Hepatocyte (in vitro differentiated cells): ENCODE measurements at regions not wholly inside any gene's neighbourhood (a gene's known extent, or its start where the extent isn't known, plus 50 kb on each side); places are given as distances from the start of the nearest gene placed in this dataset.

Source experiments
- DNase-seq: peaks from one replicate; pipeline ENCODE4 v3.0.0-alpha.2; 2016; ENCODE audit warnings: low spot score
- H2AFZ ChIP-seq: fragments of 200-600 bp; sonication (generic); 2 replicates; pipeline ENCODE4 v1.6.0; 2016; ENCODE audit warnings: antibody characterized with exemption, mild to moderate bottlenecking
- H3K27ac ChIP-seq: fragments of 200-600 bp; sonication (generic); 2 replicates; pipeline ENCODE4 v1.5.1; 2016; ENCODE audit warnings: mild to moderate bottlenecking
- H3K27me3 ChIP-seq: fragments of 200-600 bp; sonication (generic); 2 replicates; pipeline ENCODE4 v1.6.1; 2016
- H3K36me3 ChIP-seq: fragments of 200-600 bp; sonication (generic); replicated peaks from 2 replicates; pipeline ENCODE4 v1.5.1; 2016; ENCODE audit warnings: low read depth; ENCODE audit not compliant: insufficient read depth
- H3K4me1 ChIP-seq: fragments of 200-600 bp; sonication (generic); 2 replicates; pipeline ENCODE4 v1.5.1; 2016; ENCODE audit warnings: mild to moderate bottlenecking, moderate library complexity; ENCODE audit not compliant: insufficient read depth
- H3K4me2 ChIP-seq: fragments of 200-600 bp; sonication (generic); 2 replicates; pipeline ENCODE4 v1.6.0; 2016
- H3K4me3 ChIP-seq: fragments of 200-600 bp; sonication (generic); 2 replicates; pipeline ENCODE4 v1.5.1; 2016; ENCODE audit warnings: mild to moderate bottlenecking
- H3K79me2 ChIP-seq: fragments of 200-600 bp; sonication (generic); 2 replicates; pipeline ENCODE4 v1.6.0; 2017; ENCODE audit warnings: mild to moderate bottlenecking
- H3K9me2 ChIP-seq: fragments of 200-600 bp; sonication (generic); replicated peaks from 2 replicates; pipeline ENCODE4 v1.6.0; 2017; ENCODE audit warnings: mild to moderate bottlenecking; ENCODE audit not compliant: insufficient read depth
- H3K9me3 ChIP-seq: fragments of 200-600 bp; sonication (generic); 2 replicates; pipeline ENCODE4 v1.5.1; 2016; ENCODE audit warnings: low read depth, mild to moderate bottlenecking
- H4K20me1 ChIP-seq: fragments of 200-600 bp; sonication (generic); 2 replicates; pipeline ENCODE4 v1.6.0; 2016; ENCODE audit warnings: mild to moderate bottlenecking; ENCODE audit not compliant: insufficient read depth, poor library complexity, severe bottlenecking
- CTCF ChIP-seq: fragments of 200-600 bp; sonication (generic); IDR thresholded peaks from 2 replicates; pipeline ENCODE4 v1.5.1; 2016; ENCODE audit warnings: antibody characterized with exemption, mild to moderate bottlenecking; ENCODE audit not compliant: poor library complexity
- EZH2 ChIP-seq: fragments of 200-600 bp; sonication (generic); IDR thresholded peaks from 2 replicates; pipeline ENCODE4 v1.6.1; 2016; ENCODE audit warnings: antibody characterized with exemption, mild to moderate bottlenecking, borderline replicate concordance
- EZH2phosphoT487 ChIP-seq: fragments of 200-600 bp; sonication (generic); IDR thresholded peaks from one replicate; pipeline ENCODE4 v1.6.1; 2018; ENCODE audit warnings: antibody characterized with exemption, mild to moderate bottlenecking, low read depth, moderate library complexity; ENCODE audit not compliant: unreplicated experiment, severe bottlenecking
- WGBS: methylation state at CpG from one replicate; pipeline ENCODE4 v1.1.6; 2016; ENCODE audit warnings: low lambda C conversion rate; ENCODE audit errors: missing lambda C conversion rate; 5-methylcytosine and 5-hydroxymethylcytosine counted together

GRCh38 chr18:78838183-78838582, 141.4 kb upstream of the SALL3 start:
- H3K9me3 ChIP-seq = no peaks in the 10 kb centered on the region
- H2AFZ ChIP-seq = no peak overlapping the region
- H3K4me2 ChIP-seq = no peak overlapping the region
- 77% methylated on average over 7 of the region's 7 CpGs for WGBS
- no peaks in the 10 kb centered on the region for H3K36me3 ChIP-seq
- H3K27ac ChIP-seq = no peak overlapping the region
- H3K9me2 ChIP-seq = no peaks in the 10 kb centered on the region
- no peaks in the 10 kb centered on the region for H3K79me2 ChIP-seq
- TF ChIP-seq EZH2 = no peak
- no peak for TF ChIP-seq CTCF
- no peak for TF ChIP-seq EZH2phosphoT487
- no peak for DNase-seq
- no peaks in the 10 kb centered on the region for H3K27me3 ChIP-seq
- H4K20me1 ChIP-seq = no peaks in the 10 kb centered on the region
- H3K4me3 ChIP-seq = no peak overlapping the region
- H3K4me1 ChIP-seq = no peaks in the 10 kb centered on the region

- Histone ChIP-seq H3K4me2 (no peak overlapping the region), H3K27me3 (no peaks in the 10 kb centered on the region), H3K9me2 (no peaks in the 10 kb centered on the region), H3K36me3 (no peaks in the 10 kb centered on the region), H3K9me3 (peaks cover 2% of the 10 kb centered on the region), H3K27ac (no peak overlapping the region), H4K20me1 (no peaks in the 10 kb centered on the region), H3K79me2 (no peaks in the 10 kb centered on the region), H2AFZ (no peak overlapping the region), H3K4me3 (no peak overlapping the region), H3K4me1 (no peaks in the 10 kb centered on the region)
- DNase-seq = no peak
- WGBS = 84% methylated on average over 5 of the region's 5 CpGs
- TF ChIP-seq EZH2 = no peak
- TF ChIP-seq CTCF = no peak
- no peak for TF ChIP-seq EZH2phosphoT487
Observed at GRCh38 chr18:78849046-78849445, 130.6 kb upstream of the SALL3 start.

- no peaks in the 10 kb centered on the region for H3K27me3 ChIP-seq
- H3K4me3 ChIP-seq = no peak overlapping the region
- H3K79me2 ChIP-seq = no peaks in the 10 kb centered on the region
- no peaks in the 10 kb centered on the region for H3K9me2 ChIP-seq
- H3K4me1 ChIP-seq = no peaks in the 10 kb centered on the region
- TF ChIP-seq CTCF (no peak), EZH2 (no peak), EZH2phosphoT487 (no peak)
- H4K20me1 ChIP-seq = no peaks in the 10 kb centered on the region
- H3K4me2 ChIP-seq = no peak overlapping the region
- H3K27ac ChIP-seq = no peak overlapping the region
- WGBS = 87% methylated on average over 2 of the region's 2 CpGs
- H3K36me3 ChIP-seq = no peaks in the 10 kb centered on the region
- DNase-seq = no peak
- H2AFZ ChIP-seq = no peak overlapping the region
- peaks cover 2% of the 10 kb centered on the region for H3K9me3 ChIP-seq
Observed at GRCh38 chr18:78849458-78849857, 130.2 kb upstream of the SALL3 start.

GRCh38 chr18:78853341-78853740, 126.3 kb upstream of the SALL3 start:
- DNase-seq = no peak
- Histone ChIP-seq H3K4me2 (no peak overlapping the region), H3K79me2 (no peaks in the 10 kb centered on the region), H3K4me1 (no peaks in the 10 kb centered on the region), H2AFZ (no peak overlapping the region), H3K4me3 (no peak overlapping the region), H3K27ac (no peak overlapping the region), H3K9me3 (no peaks in the 10 kb centered on the region), H3K9me2 (no peaks in the 10 kb centered on the region), H3K36me3 (no peaks in the 10 kb centered on the region), H4K20me1 (no peaks in the 10 kb centered on the region), H3K27me3 (no peaks in the 10 kb centered on the region)
- 77% methylated on average over 3 of the region's 3 CpGs for WGBS
- no peak for TF ChIP-seq EZH2phosphoT487
